ENCODE measurements at regions not wholly inside any gene's neighbourhood (a gene's known extent, or its start where the extent isn't known, plus 50 kb on each side); places are given as distances from the start of the nearest gene placed in this dataset.

DNA sequence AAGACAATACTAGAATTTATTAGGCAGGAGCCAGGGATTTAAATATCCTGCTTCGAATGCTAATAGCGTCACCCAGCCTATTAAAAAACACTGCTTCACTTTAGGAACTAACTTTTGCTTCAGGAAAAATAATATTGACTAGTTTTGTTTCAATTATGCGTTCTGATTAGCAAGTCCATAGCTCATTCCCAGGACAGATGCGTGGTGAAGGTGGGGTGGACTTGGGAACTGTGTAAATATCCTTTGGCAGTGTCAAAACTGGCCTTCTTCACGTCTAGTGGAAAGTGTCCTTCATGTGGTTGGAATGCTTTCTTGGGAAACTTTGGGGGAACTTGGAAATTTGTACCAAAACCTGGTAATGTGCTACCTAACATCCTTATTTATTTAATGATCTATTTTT is 474.8 kb upstream of the NOVA1 start:
- Mint-ChIP-seq H3K4me3 (no peak overlapping the region), H3K9me3 (peaks cover 12% of the 10 kb centered on the region), H3K27ac (no peak overlapping the region), H3K36me3 (ENCODE audit: low read depth) (no peaks in the 10 kb centered on the region), H3K27me3 (no peaks in the 10 kb centered on the region), H3K4me1 (ENCODE audit: low read depth) (no peaks in the 10 kb centered on the region)
- DNase-seq, result no peak

DNA sequence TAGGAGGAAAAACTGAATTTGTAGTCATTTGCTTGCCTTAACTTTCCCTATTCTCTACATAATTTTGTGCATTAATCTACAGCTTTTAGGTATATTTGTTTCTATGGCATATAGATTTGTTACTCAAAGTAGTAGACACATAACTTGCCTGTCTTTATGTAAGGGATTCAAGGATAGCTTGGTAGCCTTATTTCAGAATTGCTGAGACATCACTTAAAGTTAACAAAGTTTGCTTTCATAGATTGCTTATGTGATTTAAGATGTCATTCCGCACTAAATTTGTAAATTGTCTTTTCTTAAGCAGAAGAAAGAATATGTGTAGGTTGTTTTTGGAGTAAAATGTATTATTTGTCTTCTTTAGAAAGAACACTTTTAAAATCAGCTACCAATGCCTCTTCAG is 477.7 kb upstream of the NOVA1 start:
- no peak for DNase-seq
- no peaks in the 10 kb centered on the region for H3K36me3 Mint-ChIP-seq (ENCODE audit: low read depth)
- H3K9me3 Mint-ChIP-seq, result peaks cover 21% of the 10 kb centered on the region
- no peaks in the 10 kb centered on the region for H3K4me1 Mint-ChIP-seq (ENCODE audit: low read depth)
- no peaks in the 10 kb centered on the region for H3K27me3 Mint-ChIP-seq
- H3K4me3 Mint-ChIP-seq, result no peak overlapping the region
- no peak overlapping the region for H3K27ac Mint-ChIP-seq

DNA sequence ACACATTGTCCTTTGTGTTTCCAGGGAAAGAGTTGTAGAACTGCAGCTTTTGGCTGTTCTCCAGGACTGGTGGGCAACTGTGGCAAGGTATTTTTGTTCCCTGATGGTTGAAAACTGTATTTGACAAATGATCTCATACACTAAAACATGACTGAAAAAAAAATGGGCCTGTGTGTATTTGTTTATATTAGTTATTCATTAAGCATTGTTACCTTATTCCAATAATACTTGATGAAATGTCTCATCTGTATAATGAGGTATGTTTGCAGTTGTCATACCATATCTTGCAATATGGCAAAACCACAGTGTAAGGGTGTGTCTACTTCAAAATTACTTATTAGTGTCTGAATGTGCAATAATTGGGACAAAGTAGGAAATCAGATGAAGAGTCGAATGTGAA is 479.4 kb upstream of the NOVA1 start:
- no peak overlapping the region for H3K27ac Mint-ChIP-seq
- no peaks in the 10 kb centered on the region for H3K36me3 Mint-ChIP-seq (ENCODE audit: low read depth)
- H3K9me3 Mint-ChIP-seq, result peaks cover 21% of the 10 kb centered on the region
- DNase-seq, result no peak
- no peaks in the 10 kb centered on the region for H3K27me3 Mint-ChIP-seq
- no peak overlapping the region for H3K4me3 Mint-ChIP-seq
- H3K4me1 Mint-ChIP-seq (ENCODE audit: low read depth), result no peaks in the 10 kb centered on the region

DNA sequence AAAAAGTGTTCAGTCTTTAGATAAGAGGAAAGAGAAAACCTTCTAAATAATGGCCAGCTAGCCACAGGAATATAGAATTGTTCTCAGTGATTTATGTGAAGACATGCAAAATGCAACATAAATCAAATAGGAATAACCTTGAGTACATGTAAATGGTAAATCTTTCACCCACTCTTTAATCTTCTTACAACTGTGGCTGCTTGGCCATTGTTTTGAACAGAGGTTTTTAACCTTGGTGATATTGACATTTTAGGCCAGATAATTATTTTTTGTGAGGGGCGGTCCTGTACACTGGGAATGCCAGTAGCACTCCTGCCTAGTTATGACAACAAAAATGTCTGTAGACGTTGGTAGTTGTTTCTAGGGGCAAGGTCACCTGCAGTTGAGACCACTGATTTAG is 479.9 kb upstream of the NOVA1 start:
- Mint-ChIP-seq H3K9me3 (peaks cover 25% of the 10 kb centered on the region), H3K4me1 (ENCODE audit: low read depth) (no peaks in the 10 kb centered on the region), H3K4me3 (no peak overlapping the region), H3K27ac (no peak overlapping the region), H3K36me3 (ENCODE audit: low read depth) (no peaks in the 10 kb centered on the region), H3K27me3 (no peaks in the 10 kb centered on the region)
- DNase-seq, result no peak

DNA sequence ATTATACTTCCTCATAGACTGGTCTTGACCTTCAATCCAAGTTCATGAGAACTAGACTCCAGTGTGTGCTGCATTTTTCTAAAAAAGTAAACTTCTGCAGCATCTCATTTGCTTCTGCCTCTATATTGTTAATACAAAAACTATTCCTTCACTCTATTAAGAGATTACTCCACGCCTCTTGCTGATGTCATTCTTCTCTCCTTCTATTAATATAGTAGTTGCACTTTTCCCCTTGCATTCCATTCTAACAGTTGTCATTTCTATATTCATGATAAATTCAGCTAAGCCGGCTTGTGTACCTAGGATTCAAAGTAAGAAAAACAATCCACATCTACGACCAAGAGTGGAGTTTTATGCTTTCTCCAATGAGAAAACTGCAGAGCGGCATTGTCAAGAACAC is 480.4 kb upstream of the NOVA1 start:
- Mint-ChIP-seq H3K9me3 (peaks cover 25% of the 10 kb centered on the region), H3K36me3 (ENCODE audit: low read depth) (no peaks in the 10 kb centered on the region), H3K4me3 (no peak overlapping the region), H3K4me1 (ENCODE audit: low read depth) (no peaks in the 10 kb centered on the region), H3K27ac (no peak overlapping the region), H3K27me3 (no peaks in the 10 kb centered on the region)
- DNase-seq, result no peak

DNA sequence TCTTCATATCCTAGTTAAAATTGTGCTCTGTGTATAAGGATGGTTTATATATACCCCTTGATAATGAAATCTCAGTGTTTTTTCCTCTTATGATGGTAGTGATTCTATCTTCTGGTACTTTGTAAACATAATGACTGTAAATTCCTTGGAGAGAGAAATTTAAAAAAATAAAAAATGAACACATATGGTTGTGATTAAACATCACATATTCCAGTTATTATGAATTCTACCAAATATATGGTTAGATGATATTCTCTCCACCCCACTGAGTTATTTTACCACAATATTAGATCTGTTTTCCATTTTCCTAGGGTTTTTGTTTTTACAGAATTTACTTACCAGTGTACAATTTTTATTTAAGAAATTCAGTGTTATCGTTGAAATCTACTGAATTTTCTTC is 481.9 kb upstream of the NOVA1 start:
- H3K4me1 Mint-ChIP-seq (ENCODE audit: low read depth), result no peaks in the 10 kb centered on the region
- no peak overlapping the region for H3K4me3 Mint-ChIP-seq
- H3K27ac Mint-ChIP-seq, result no peak overlapping the region
- no peaks in the 10 kb centered on the region for H3K27me3 Mint-ChIP-seq
- no peak for DNase-seq
- peaks cover 21% of the 10 kb centered on the region for H3K9me3 Mint-ChIP-seq
- H3K36me3 Mint-ChIP-seq (ENCODE audit: low read depth), result no peaks in the 10 kb centered on the region

DNA sequence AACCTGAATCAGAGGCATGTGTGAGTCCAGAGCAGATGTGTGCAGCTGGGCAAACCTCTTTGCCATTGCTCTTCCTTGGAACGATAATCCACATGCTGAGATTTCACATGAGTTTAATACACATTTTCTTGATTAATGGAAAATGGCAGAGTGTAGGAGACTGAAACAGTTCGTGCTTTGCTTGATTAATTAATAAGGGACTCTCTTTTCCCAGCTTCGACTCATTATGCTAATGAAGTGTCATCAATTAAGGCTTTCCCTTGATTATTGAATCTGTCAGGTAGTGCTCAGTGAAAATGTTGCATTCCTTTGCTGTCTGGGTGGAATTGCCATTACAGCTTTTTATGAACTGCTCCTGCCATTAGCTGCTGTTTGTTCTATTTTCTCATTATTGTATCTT is 487.7 kb upstream of the NOVA1 start:
- H3K27ac Mint-ChIP-seq, result no peak overlapping the region
- H3K9me3 Mint-ChIP-seq, result peaks cover 12% of the 10 kb centered on the region
- no peaks in the 10 kb centered on the region for H3K4me1 Mint-ChIP-seq (ENCODE audit: low read depth)
- no peaks in the 10 kb centered on the region for H3K27me3 Mint-ChIP-seq
- H3K36me3 Mint-ChIP-seq (ENCODE audit: low read depth), result no peaks in the 10 kb centered on the region
- no peak for DNase-seq
- H3K4me3 Mint-ChIP-seq, result no peak overlapping the region

DNA sequence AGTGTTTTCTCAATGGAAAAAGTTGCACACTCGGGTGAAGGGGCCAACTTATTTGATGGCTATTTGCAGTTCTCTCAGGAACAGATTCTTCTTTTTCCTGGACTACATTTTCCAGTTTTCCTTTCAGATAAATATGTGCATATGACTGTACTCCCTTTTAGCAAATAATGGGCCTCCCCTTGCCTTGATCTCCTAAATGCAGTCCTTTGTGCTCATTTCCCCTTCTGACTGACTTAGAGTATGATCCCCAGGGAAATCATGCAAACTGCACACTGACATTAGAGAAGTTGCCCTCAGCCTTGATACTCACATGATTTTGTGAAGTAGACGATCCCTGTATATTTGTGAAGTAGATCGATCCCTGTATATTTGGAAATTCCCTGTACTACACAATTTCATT is 492.9 kb upstream of the NOVA1 start:
- Mint-ChIP-seq H3K36me3 (ENCODE audit: low read depth) (no peaks in the 10 kb centered on the region), H3K4me3 (no peak overlapping the region), H3K4me1 (ENCODE audit: low read depth) (no peaks in the 10 kb centered on the region), H3K9me3 (peaks cover 15% of the 10 kb centered on the region), H3K27me3 (no peaks in the 10 kb centered on the region), H3K27ac (no peak overlapping the region)
- no peak for DNase-seq

DNA sequence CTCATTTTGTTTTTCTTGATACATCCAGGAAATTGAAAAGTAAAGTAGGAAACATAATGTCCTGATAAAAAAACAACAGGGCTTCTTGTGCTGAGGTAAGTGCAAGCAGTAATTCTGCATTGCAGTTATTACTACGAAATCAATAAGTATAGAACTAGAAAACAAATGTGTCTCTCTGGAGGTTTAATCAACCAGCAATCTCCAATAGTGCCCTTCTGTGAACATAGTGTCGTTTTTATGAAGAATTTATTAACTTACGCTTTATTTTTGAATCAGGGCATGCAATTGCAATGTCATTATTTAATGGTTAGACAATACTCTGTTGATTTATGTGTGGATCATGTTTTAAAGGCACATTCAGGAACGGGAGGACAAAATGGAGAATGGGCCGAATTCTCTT is 494.1 kb upstream of the NOVA1 start:
- H3K36me3 Mint-ChIP-seq (ENCODE audit: low read depth), result no peaks in the 10 kb centered on the region
- H3K9me3 Mint-ChIP-seq, result peaks cover 20% of the 10 kb centered on the region
- no peak overlapping the region for H3K4me3 Mint-ChIP-seq
- no peaks in the 10 kb centered on the region for H3K27me3 Mint-ChIP-seq
- no peak for DNase-seq
- no peak overlapping the region for H3K27ac Mint-ChIP-seq
- no peaks in the 10 kb centered on the region for H3K4me1 Mint-ChIP-seq (ENCODE audit: low read depth)

DNA sequence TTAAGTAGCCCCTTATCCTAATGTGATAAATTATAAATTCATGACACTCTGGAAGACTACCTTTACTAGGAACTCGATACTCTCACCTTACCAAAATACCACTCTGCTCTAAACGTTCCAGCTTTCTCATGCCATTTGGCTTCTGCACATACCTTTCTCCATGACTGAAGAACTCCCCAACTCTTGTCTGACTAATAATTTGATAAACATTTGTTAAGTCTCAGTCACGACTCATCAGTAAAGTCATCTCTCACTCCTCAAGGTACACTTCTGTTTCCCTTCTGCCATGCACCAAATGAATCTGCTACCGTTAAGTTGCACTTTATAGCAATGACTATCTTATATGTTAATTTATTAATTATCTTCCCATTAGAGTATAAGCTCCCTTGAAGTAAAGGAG is 498.3 kb upstream of the NOVA1 start:
- Mint-ChIP-seq H3K4me1 (ENCODE audit: low read depth) (no peaks in the 10 kb centered on the region), H3K36me3 (ENCODE audit: low read depth) (no peaks in the 10 kb centered on the region), H3K9me3 (peaks cover 21% of the 10 kb centered on the region), H3K27ac (no peak overlapping the region), H3K4me3 (no peak overlapping the region), H3K27me3 (no peaks in the 10 kb centered on the region)
- DNase-seq, result no peak

DNA sequence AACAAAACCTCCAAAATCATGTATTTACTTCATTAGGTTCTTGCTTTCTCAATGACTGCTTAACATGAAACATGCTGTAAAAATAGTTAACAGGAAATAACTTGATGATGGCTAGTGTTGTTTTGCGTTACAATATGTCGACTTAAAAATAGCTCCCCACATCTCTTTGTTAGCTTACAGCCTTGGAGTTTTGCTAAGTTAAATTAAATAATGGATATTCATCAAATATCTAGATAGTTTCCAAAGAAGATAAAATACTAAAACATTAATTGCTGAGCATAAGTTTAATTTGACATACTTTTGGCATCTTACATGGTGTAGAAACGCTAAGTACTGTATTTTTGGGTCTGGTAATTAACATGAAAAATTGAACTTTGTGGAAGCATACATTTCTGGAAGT is 500.6 kb upstream of the NOVA1 start:
- Mint-ChIP-seq H3K4me3 (no peak overlapping the region), H3K27ac (no peak overlapping the region), H3K27me3 (no peaks in the 10 kb centered on the region), H3K9me3 (peaks cover 16% of the 10 kb centered on the region), H3K36me3 (ENCODE audit: low read depth) (no peaks in the 10 kb centered on the region), H3K4me1 (ENCODE audit: low read depth) (no peaks in the 10 kb centered on the region)
- DNase-seq, result no peak

DNA sequence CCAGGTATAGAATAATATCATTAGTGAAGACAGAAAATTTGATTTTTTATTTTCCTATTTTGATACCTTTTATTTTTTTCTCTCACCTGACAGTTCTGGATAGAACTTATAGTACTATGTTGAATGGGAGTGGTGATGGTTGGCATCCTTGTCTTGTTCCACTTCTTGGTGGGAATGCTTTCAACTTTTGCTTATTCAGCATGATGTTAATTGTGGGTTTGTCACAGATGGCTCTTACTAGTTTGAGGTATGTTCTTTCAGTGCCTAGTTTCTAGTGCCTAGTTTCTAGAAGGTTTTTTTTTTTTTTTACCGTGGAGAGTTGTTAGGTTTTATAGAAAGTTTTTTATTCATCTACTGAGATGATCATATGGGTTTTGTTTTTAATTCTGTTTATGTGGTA is 516.3 kb upstream of the NOVA1 start:
- no peaks in the 10 kb centered on the region for H3K4me1 Mint-ChIP-seq (ENCODE audit: low read depth)
- H3K36me3 Mint-ChIP-seq (ENCODE audit: low read depth), result no peaks in the 10 kb centered on the region
- H3K27ac Mint-ChIP-seq, result no peak overlapping the region
- no peaks in the 10 kb centered on the region for H3K27me3 Mint-ChIP-seq
- no peak overlapping the region for H3K4me3 Mint-ChIP-seq
- DNase-seq, result no peak
- H3K9me3 Mint-ChIP-seq, result peaks cover 27% of the 10 kb centered on the region

DNA sequence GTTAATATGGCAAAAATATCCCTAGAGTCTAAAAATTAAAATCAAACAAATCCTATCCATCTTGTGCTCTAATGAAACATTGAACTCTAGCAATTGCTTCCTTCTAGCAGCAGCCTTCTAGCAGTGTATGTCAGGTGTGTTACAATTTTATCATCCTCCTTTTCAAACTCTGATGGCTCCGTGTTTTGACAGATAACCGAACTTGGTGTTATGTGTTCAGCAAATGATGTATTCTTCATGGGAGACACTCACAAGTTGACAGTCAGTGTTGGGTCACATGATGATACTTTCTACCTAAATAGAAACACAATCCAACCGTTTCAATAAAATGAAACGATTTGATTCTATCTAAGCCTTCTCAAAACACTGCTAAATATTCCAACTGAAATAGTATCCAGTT is 525.3 kb upstream of the NOVA1 start:
- no peak for DNase-seq
- H3K36me3 Mint-ChIP-seq (ENCODE audit: low read depth), result no peaks in the 10 kb centered on the region
- no peaks in the 10 kb centered on the region for H3K27me3 Mint-ChIP-seq
- no peak overlapping the region for H3K4me3 Mint-ChIP-seq
- H3K4me1 Mint-ChIP-seq (ENCODE audit: low read depth), result no peaks in the 10 kb centered on the region
- H3K27ac Mint-ChIP-seq, result no peak overlapping the region
- peaks cover 22% of the 10 kb centered on the region for H3K9me3 Mint-ChIP-seq

DNA sequence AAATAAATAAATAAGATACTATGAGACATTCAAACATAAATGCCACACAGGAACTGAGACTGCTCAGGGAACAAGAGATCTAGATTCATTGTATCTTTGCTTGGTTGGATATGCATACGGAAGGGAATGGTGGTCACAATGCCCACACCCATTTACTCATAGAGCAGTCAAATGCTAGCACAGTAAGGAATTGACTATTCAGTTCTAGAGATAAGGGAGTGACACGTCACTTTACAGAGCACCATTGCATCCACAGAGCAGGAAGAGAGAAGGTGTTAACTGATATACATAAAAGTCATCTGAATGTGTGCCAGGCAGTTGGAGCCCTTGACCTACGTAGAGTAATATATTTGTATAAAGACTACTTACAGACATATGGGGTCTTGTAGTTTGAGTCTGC is 530.0 kb upstream of the NOVA1 start:
- H3K9me3 Mint-ChIP-seq, result peaks cover 16% of the 10 kb centered on the region

DNA sequence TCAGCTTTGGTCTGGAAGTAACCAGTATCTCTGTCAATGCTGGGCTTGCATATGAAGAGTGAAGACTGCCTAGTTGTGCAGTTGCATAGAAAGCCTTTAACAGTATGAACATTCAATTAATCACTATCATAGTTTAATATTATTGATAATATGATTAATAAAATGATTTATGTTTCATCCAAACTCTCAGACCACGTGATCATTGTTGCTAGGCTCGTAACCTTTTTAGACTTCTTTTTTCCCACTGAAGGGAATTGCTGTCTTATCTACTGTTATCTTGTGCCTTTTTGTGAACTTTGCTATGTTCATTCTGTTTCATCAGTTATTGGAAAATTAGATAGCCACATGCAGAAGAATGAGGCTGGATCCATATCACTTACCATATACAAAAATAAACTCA is 536.4 kb upstream of the NOVA1 start:
- Mint-ChIP-seq H3K27me3 (no peaks in the 10 kb centered on the region), H3K4me3 (no peak overlapping the region), H3K36me3 (ENCODE audit: low read depth) (no peaks in the 10 kb centered on the region), H3K4me1 (ENCODE audit: low read depth) (no peaks in the 10 kb centered on the region), H3K9me3 (peaks cover 11% of the 10 kb centered on the region), H3K27ac (no peak overlapping the region)
- DNase-seq, result no peak

More for the DNA sequence above, 530.0 kb upstream of the NOVA1 start:
- Mint-ChIP-seq H3K27me3 (no peaks in the 10 kb centered on the region), H3K36me3 (ENCODE audit: low read depth) (no peaks in the 10 kb centered on the region), H3K4me1 (ENCODE audit: low read depth) (no peaks in the 10 kb centered on the region), H3K27ac (no peak overlapping the region), H3K4me3 (no peak overlapping the region)
- DNase-seq, result no peak

DNA sequence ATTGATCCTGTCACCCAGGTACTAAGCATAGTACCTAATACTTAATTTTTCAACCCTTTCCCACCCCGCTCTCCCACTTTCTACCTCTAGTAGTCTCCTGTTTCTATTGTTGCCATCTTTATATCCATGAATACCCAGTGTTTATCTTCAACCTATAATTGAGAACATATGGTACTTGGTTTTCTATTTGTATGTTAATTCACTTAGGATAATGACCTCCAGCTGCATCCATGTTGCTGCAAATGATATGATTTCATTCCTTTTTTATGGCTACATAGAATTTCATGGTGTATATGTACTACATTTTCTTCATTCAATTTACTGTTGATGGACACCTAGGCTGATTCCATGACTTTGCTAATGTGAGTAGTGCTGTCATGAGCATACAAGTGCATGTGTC is 547.3 kb upstream of the NOVA1 start:
- no peaks in the 10 kb centered on the region for H3K4me1 Mint-ChIP-seq (ENCODE audit: low read depth)
- peaks cover 47% of the 10 kb centered on the region for H3K9me3 Mint-ChIP-seq
- no peaks in the 10 kb centered on the region for H3K36me3 Mint-ChIP-seq (ENCODE audit: low read depth)
- H3K27ac Mint-ChIP-seq, result no peak overlapping the region
- H3K4me3 Mint-ChIP-seq, result no peak overlapping the region
- no peak for DNase-seq
- no peaks in the 10 kb centered on the region for H3K27me3 Mint-ChIP-seq

All from activated T-cell treated with anti-CD3 and anti-CD28 coated beads, Interleukin-2, amount 50 U/mL, for 24 hours (primary cell).